K562 (cell line): ENCODE measurements at regions not wholly inside any gene's neighbourhood (a gene's known extent, or its start where the extent isn't known, plus 50 kb on each side); places are given as distances from the start of the nearest gene placed in this dataset.

Experiments used
- RBM34 ChIP-seq: fragments of 200-400 bp; formaldehyde crosslinking; IDR thresholded peaks from 2 replicates; pipeline ENCODE4 v1.6.1; 2018; ENCODE audit warnings: low read length, borderline replicate concordance; ENCODE audit not compliant: insufficient read depth
- SNIP1 ChIP-seq: fragments of 450-650 bp; IDR thresholded peaks from 2 replicates; pipeline ENCODE4 v1.7.1; 2017; ENCODE audit warnings: low read depth, mild to moderate bottlenecking
- TARDBP ChIP-seq: fragments of 450-650 bp; IDR thresholded peaks from 2 replicates; pipeline ENCODE4 v1.6.1; 2016
- TEAD2 ChIP-seq: fragments of 450-650 bp; IDR thresholded peaks from 2 replicates; pipeline ENCODE4 v1.6.1; 2016; ENCODE audit warnings: missing genetic modification characterization, control low read depth, missing compliant biosample characterization
- ZMIZ1 ChIP-seq, 2 experiments: fragments of 150-350 bp in 1 of 2; IDR thresholded peaks; 2 replicates each; pipeline ENCODE4 v1.6.1; 2012 to 2016; ENCODE audit warnings: low read depth in 2 of 2, low read length in 2 of 2, mild to moderate bottlenecking in 1 of 2, moderate library complexity in 1 of 2
- ZNF507 ChIP-seq: conservative IDR thresholded peaks from 2 replicates; pipeline ENCODE4 v1.6.1; 2017; ENCODE audit warnings: missing genetic modification characterization, missing compliant biosample characterization
- TF ChIP-seq, protein P1 (sequence below): fragments of 450-650 bp; IDR thresholded peaks from 2 replicates; pipeline ENCODE4 v1.6.1; 2016; ENCODE audit warnings: missing biosample characterization, missing genetic modification characterization

- TF ChIP-seq TARDBP: no peak
- no peak for TF ChIP-seq RBM34
- no peak for TF ChIP-seq TEAD2
- TF ChIP-seq, protein P1, sequence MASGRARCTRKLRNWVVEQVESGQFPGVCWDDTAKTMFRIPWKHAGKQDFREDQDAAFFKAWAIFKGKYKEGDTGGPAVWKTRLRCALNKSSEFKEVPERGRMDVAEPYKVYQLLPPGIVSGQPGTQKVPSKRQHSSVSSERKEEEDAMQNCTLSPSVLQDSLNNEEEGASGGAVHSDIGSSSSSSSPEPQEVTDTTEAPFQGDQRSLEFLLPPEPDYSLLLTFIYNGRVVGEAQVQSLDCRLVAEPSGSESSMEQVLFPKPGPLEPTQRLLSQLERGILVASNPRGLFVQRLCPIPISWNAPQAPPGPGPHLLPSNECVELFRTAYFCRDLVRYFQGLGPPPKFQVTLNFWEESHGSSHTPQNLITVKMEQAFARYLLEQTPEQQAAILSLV: no peak
- peak in 1 of 2 experiments; percentile 85; a peak in 2 of 4 replicates for TF ChIP-seq ZMIZ1 (IDR thresholded peaks at IDR 0.05; ENCODE audit: low read depth in 2 of 2, low read length in 2 of 2)
- TF ChIP-seq SNIP1: no peak
- no peak for TF ChIP-seq ZNF507 (tag)
These were observed 139.6 kb upstream of the CTAGE1 start (continued) for GRCh38 chr18:22557168-22557941.
